ENCODE measurements at regions not wholly inside any gene's neighbourhood (a gene's known extent, or its start where the extent isn't known, plus 50 kb on each side); places are given as distances from the start of the nearest gene placed in this dataset.

DNA sequence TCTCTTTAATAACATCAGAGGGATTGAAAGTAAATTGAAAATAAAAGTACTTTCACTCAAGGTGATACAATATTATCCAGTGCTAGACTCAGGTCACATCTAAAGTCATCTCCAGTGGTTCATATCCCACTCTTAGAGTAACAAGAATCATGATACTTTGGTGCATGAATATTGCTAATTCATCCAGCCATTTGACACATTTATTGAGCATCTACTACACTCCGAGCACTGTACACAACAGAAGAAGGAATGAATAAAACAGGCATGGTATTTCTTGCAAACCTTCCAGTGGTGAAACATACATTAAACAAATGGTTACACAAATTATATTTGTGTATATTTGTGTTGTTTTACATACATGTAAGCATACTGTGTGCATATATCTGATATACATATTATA, 116.0 kb upstream of the TMCC3 start:
- Mint-ChIP-seq H3K27me3 (no peaks in the 10 kb centered on the region), H3K4me3 (no peak overlapping the region), H3K27ac (peak overlapping the region; percentile 18), H3K9me3 (no peaks in the 10 kb centered on the region), H3K36me3 (ENCODE audit: low read depth) (peaks cover 2% of the 10 kb centered on the region), H3K4me1 (peaks cover 85% of the 10 kb centered on the region)
- DNase-seq: no peak
- intact Hi-C loops (cut with micrococcal nuclease): loop anchor here (5.0 to 10.0 kb wide), 4 partner anchors 204 to 562 kb away; partner anchors contain the start of genes FGD6, NR2C1 and VEZT
- no peak for ATAC-seq (ENCODE audit: low read depth)
- TF ChIP-seq, protein P1, sequence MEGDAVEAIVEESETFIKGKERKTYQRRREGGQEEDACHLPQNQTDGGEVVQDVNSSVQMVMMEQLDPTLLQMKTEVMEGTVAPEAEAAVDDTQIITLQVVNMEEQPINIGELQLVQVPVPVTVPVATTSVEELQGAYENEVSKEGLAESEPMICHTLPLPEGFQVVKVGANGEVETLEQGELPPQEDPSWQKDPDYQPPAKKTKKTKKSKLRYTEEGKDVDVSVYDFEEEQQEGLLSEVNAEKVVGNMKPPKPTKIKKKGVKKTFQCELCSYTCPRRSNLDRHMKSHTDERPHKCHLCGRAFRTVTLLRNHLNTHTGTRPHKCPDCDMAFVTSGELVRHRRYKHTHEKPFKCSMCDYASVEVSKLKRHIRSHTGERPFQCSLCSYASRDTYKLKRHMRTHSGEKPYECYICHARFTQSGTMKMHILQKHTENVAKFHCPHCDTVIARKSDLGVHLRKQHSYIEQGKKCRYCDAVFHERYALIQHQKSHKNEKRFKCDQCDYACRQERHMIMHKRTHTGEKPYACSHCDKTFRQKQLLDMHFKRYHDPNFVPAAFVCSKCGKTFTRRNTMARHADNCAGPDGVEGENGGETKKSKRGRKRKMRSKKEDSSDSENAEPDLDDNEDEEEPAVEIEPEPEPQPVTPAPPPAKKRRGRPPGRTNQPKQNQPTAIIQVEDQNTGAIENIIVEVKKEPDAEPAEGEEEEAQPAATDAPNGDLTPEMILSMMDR (IDR thresholded peaks at IDR 0.05): no peak
- ChIA-PET POLR2A (interaction anchor here (0.6 kb wide), 1 partner anchor 52 kb away, joined by 3 read pairs; no protein-coding TSS in a partner anchor), CTCF (interaction anchor here (1.0 kb wide), 1 partner anchor 109 kb away, joined by 4 read pairs; no protein-coding TSS in a partner anchor)

DNA sequence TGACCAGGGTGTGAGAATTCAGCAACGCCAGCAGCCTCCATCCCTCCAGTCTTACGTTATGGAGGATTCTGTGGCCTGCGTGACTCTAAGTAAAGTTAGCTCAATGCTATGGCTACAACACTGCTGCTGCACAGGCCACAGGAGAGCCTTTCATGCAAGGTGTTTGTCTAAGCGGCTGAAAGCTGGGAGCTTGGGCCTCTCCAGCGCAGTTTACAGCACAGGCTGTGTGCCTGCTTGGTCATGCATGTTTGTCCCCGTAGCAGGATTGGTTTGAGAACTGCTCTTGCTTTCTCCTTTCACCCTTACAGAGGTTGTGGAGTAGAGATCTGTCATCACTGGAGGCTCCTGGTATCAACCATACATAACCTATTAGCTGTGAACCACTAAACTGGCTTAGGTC, 113.1 kb upstream of the TMCC3 start:
- DNase-seq (no peak), ATAC-seq (ENCODE audit: low read depth) (no peak)
- Mint-ChIP-seq H3K36me3 (ENCODE audit: low read depth) (no peaks in the 10 kb centered on the region), H3K4me1 (peaks cover 60% of the 10 kb centered on the region), H3K4me3 (no peak overlapping the region), H3K9me3 (no peaks in the 10 kb centered on the region), H3K27me3 (no peaks in the 10 kb centered on the region), H3K27ac (no peak overlapping the region)
- intact Hi-C loops (cut with micrococcal nuclease): loop anchor here (10.0 kb wide), 1 partner anchor 559 kb away; no protein-coding TSS in a partner anchor
- CTCF ChIA-PET: interaction anchor here (1.0 to 2.6 kb wide), 7 partner anchors 53 to 159 kb away, joined by 3 to 13 read pairs (median 4); no protein-coding TSS in a partner anchor
- TF ChIP-seq, protein P1 (IDR thresholded peaks at IDR 0.05): no peak
- POLR2A ChIA-PET: interaction anchor here (0.6 to 1.4 kb wide), 2 partner anchors 55 to 310 kb away, joined by 3 read pairs; partner anchors contain the start of gene NR2C1

- TF ChIP-seq, protein P1 (IDR thresholded peaks at IDR 0.05): no peak
- Mint-ChIP-seq H3K27ac (peak overlapping the region; percentile 43), H3K4me3 (no peak overlapping the region), H3K27me3 (no peaks in the 10 kb centered on the region), H3K36me3 (ENCODE audit: low read depth) (no peaks in the 10 kb centered on the region), H3K4me1 (peaks cover 54% of the 10 kb centered on the region), H3K9me3 (no peaks in the 10 kb centered on the region)
- POLR2A ChIA-PET: interaction anchor here (0.7 to 1.4 kb wide), 2 partner anchors 52 to 56 kb away, joined by 3 read pairs; no protein-coding TSS in a partner anchor
- intact Hi-C loops (cut with micrococcal nuclease): loop anchor here (10.0 kb wide), 1 partner anchor 558 kb away; no protein-coding TSS in a partner anchor
- CTCF ChIA-PET: interaction anchor here (1.0 to 2.6 kb wide), 7 partner anchors 53 to 159 kb away, joined by 3 to 13 read pairs (median 5); no protein-coding TSS in a partner anchor
- DNase-seq: no peak
- ATAC-seq (ENCODE audit: low read depth): no peak
Observed at GRCh38 chr12:94762943-94763342, 112.6 kb upstream of the TMCC3 start.

- CTCF ChIA-PET: interaction anchor here (1.2 to 2.6 kb wide), 6 partner anchors 52 to 158 kb away, joined by 4 to 13 read pairs (median 4); no protein-coding TSS in a partner anchor
- POLR2A ChIA-PET: interaction anchor here (0.6 to 1.4 kb wide), 3 partner anchors 51 to 103 kb away, joined by 3 to 4 read pairs (median 3); no protein-coding TSS in a partner anchor
- TF ChIP-seq, protein P1 (IDR thresholded peaks at IDR 0.05): no peak
- Mint-ChIP-seq H3K27ac (peak overlapping the region; percentile 43), H3K9me3 (no peaks in the 10 kb centered on the region), H3K4me3 (no peak overlapping the region), H3K36me3 (ENCODE audit: low read depth) (no peaks in the 10 kb centered on the region), H3K27me3 (no peaks in the 10 kb centered on the region), H3K4me1 (peaks cover 49% of the 10 kb centered on the region)
- DNase-seq (no peak), ATAC-seq (ENCODE audit: low read depth) (peak; percentile 45)
- intact Hi-C loops (cut with micrococcal nuclease): loop anchor here (10.0 kb wide), 1 partner anchor 558 kb away; no protein-coding TSS in a partner anchor
Observed at GRCh38 chr12:94762259-94762942, 112.0 kb upstream of the TMCC3 start.

DNA sequence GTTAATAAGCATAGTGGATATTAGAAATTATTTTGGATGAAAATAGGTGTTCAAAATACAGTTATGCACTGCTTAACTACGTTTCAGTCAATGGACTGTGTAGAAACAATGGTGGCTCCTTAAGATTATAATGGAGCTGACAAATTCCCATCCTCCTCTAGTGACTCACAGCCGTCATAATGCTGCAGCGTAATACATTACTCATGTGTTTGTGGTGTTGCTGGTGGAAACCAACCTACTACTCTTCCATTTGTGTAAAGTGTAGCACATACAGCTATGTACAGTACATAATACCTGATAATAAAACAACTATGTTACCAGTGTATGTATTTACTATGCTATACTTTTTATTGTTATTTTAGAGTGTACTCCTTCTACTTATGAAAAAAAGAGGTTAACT, 111.2 kb upstream of the TMCC3 start:
- Mint-ChIP-seq H3K4me3 (no peak overlapping the region), H3K4me1 (peaks cover 40% of the 10 kb centered on the region), H3K36me3 (ENCODE audit: low read depth) (peaks cover 3% of the 10 kb centered on the region), H3K9me3 (no peaks in the 10 kb centered on the region), H3K27me3 (no peaks in the 10 kb centered on the region), H3K27ac (no peak overlapping the region)
- ATAC-seq (ENCODE audit: low read depth): no peak
- TF ChIP-seq, protein P1 (IDR thresholded peaks at IDR 0.05): no peak
- intact Hi-C loops (cut with micrococcal nuclease): loop anchor here (2.0 to 10.0 kb wide), 2 partner anchors 557 to 619 kb away; no protein-coding TSS in a partner anchor
- CTCF ChIA-PET: interaction anchor here (1.2 to 2.6 kb wide), 4 partner anchors 51 to 158 kb away, joined by 4 to 13 read pairs (median 8); no protein-coding TSS in a partner anchor
- POLR2A ChIA-PET: no interaction called here
- DNase-seq: no peak
